Effector memory CD8-positive, alpha-beta T cell (primary cell): ENCODE measurements at regions not wholly inside any gene's neighbourhood (a gene's known extent, or its start where the extent isn't known, plus 50 kb on each side); places are given as distances from the start of the nearest gene placed in this dataset.

Experiments used
- ATAC-seq: fragments of 150-1000 bp; cut with Tn5 transposase; replicated peaks from 2 replicates; pipeline ENCODE4 v1.10.0; 2021; ENCODE audit warnings: mild to moderate bottlenecking, moderate library complexity
- DNase-seq, 3 experiments: peaks; one replicate each; pipeline ENCODE4 v3.0.0; 2021
- H3K27ac Mint-ChIP-seq, 2 donors: one replicate each; pipeline ENCODE4 v1.8.0; 2022; ENCODE audit warnings: mild to moderate bottlenecking in 2 of 2, mixed read lengths in 2 of 2, moderate library complexity in 2 of 2
- H3K27me3 Mint-ChIP-seq, 2 donors: one replicate each; pipeline ENCODE4 v1.8.0; 2022; ENCODE audit warnings: mixed read lengths in 2 of 2
- H3K36me3 Mint-ChIP-seq: one replicate; pipeline ENCODE4 v1.8.0; 2022; ENCODE audit warnings: mild to moderate bottlenecking, moderate library complexity, mixed read lengths; ENCODE audit not compliant: insufficient read depth
- H3K4me1 Mint-ChIP-seq, 2 donors: one replicate each; pipeline ENCODE4 v1.8.0; 2022; ENCODE audit warnings: low read depth in 2 of 2, mixed read lengths in 2 of 2
- H3K4me3 Mint-ChIP-seq, 2 donors: one replicate each; pipeline ENCODE4 v1.8.0; 2022; ENCODE audit warnings: mild to moderate bottlenecking in 2 of 2, mixed read lengths in 2 of 2, moderate library complexity in 2 of 2
- H3K9me3 Mint-ChIP-seq, 2 donors: one replicate each; pipeline ENCODE4 v1.8.0; 2022; ENCODE audit warnings: mixed read lengths in 2 of 2

DNA sequence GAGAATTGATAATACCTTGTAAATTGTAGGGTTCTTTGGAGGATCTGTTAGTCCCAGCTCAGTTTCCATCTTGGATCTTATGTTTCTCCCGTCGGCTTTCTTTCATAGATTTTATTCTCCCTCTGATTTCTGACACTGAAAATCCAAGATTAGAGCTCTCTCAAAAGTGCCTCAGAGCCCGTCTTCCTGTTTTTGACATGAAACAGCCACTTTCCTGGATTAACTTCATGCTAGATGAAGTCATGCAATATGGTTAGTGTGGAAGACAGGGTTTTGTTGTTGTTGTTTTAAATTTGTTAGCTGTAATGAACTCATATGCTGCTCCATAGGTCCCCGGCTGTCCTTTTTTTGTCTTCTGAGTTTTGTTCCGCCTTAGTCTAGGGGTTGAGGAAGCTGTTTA, 51.6 kb upstream of the ZFR start:
- H3K4me1 Mint-ChIP-seq = no peaks in the 10 kb centered on the region
- peak overlapping the region in 1 of 2 donors; percentile 11 for H3K27ac Mint-ChIP-seq
- H3K4me3 Mint-ChIP-seq = no peak overlapping the region
- DNase-seq (no peak), ATAC-seq (no peak)
- H3K27me3 Mint-ChIP-seq = peaks cover 8 to 18% of the 10 kb centered on the region in 2 donors
- H3K9me3 Mint-ChIP-seq = no peaks in the 10 kb centered on the region
- H3K36me3 Mint-ChIP-seq = peaks cover 3% of the 10 kb centered on the region

DNA sequence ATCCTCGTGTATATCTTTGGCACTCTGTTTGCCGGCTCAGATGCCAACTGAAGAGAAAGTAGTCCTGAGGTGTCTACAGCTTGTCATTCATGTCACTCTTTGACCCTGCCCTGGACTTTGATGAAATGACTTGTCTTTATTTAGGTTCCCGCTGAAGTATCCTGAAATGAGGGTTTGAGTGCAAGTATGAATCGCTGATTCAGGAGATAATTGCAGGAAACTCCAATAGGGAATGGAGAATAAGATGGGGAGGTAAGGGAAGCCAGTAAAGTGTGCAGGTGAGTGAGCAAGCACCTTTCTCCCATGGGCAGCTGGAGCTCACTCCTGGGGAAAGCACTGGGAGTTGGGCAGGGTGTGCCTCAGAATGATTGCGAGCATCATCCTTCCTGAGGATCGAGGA, 50.3 kb upstream of the ZFR start:
- no peak for DNase-seq
- Mint-ChIP-seq H3K9me3 (no peaks in the 10 kb centered on the region), H3K27me3 (peaks cover 7 to 8% of the 10 kb centered on the region in 2 donors), H3K36me3 (peaks cover 3% of the 10 kb centered on the region), H3K4me1 (no peaks in the 10 kb centered on the region), H3K4me3 (no peak overlapping the region), H3K27ac (no peak overlapping the region)
- ATAC-seq = no peak
